ENCODE measurements at regions not wholly inside any gene's neighbourhood (a gene's known extent, or its start where the extent isn't known, plus 50 kb on each side); places are given as distances from the start of the nearest gene placed in this dataset.
"Not testable (repeated sequence)": the region's sequence is repeated elsewhere in the genome, so short reads cannot be mapped to it uniquely, and the experiment has no call there.

- DNase-seq (ENCODE audit: low read depth, low spot score) = no peak
These were observed 228.6 kb downstream of the ZNF621 start for GRCh38 chr3:40753291-40753770.

GRCh38 chr3:40753951-40754350 is 229.2 kb downstream of the ZNF621 start:
- DNase-seq (ENCODE audit: low read depth, low spot score) = no peak

GRCh38 chr3:40754994-40755393 is 230.2 kb downstream of the ZNF621 start:
- DNase-seq (ENCODE audit: low read depth, low spot score) = no peak

GRCh38 chr3:40756500-40756899 is 231.7 kb downstream of the ZNF621 start:
- no peak for DNase-seq (ENCODE audit: low read depth, low spot score)

GRCh38 chr3:40762771-40763170 is 238.0 kb downstream of the ZNF621 start:
- not testable (repeated sequence) for DNase-seq (ENCODE audit: low read depth, low spot score)

GRCh38 chr3:40763807-40764206 is 239.0 kb downstream of the ZNF621 start:
- DNase-seq (ENCODE audit: low read depth, low spot score) = no peak

- no peak for DNase-seq (ENCODE audit: low read depth, low spot score)
These were observed 240.0 kb downstream of the ZNF621 start for GRCh38 chr3:40764747-40765146.

- DNase-seq (ENCODE audit: low read depth, low spot score) = no peak
These were observed 241.1 kb downstream of the ZNF621 start for GRCh38 chr3:40765884-40766283.

GRCh38 chr3:40766396-40766795 is 241.6 kb downstream of the ZNF621 start:
- DNase-seq (ENCODE audit: low read depth, low spot score) = no peak

GRCh38 chr3:40768046-40768445 is 243.3 kb downstream of the ZNF621 start:
- peak; percentile 24 for DNase-seq (ENCODE audit: low read depth, low spot score)

GRCh38 chr3:40768536-40768935 is 243.8 kb downstream of the ZNF621 start:
- peak; percentile 20 for DNase-seq (ENCODE audit: low read depth, low spot score)

GRCh38 chr3:40770061-40770460 is 245.3 kb downstream of the ZNF621 start:
- no peak for DNase-seq (ENCODE audit: low read depth, low spot score)

GRCh38 chr3:40771112-40771511 is 246.4 kb downstream of the ZNF621 start:
- no peak for DNase-seq (ENCODE audit: low read depth, low spot score)

GRCh38 chr3:40779039-40779438 is 254.3 kb downstream of the ZNF621 start:
- DNase-seq (ENCODE audit: low read depth, low spot score) = no peak

GRCh38 chr3:40780291-40780924 is 255.6 kb downstream of the ZNF621 start:
- peak; percentile 83 for DNase-seq (ENCODE audit: low read depth, low spot score)

GRCh38 chr3:40780925-40781406 is 256.2 kb downstream of the ZNF621 start:
- DNase-seq (ENCODE audit: low read depth, low spot score) = peak; percentile 89

GRCh38 chr3:40782111-40782721 is 257.5 kb downstream of the ZNF621 start:
- peak; percentile 20 for DNase-seq (ENCODE audit: low read depth, low spot score)

GRCh38 chr3:40790746-40791145 is 266.0 kb downstream of the ZNF621 start:
- no peak for DNase-seq (ENCODE audit: low read depth, low spot score)

GRCh38 chr3:40793730-40794129 is 269.0 kb downstream of the ZNF621 start:
- DNase-seq (ENCODE audit: low read depth, low spot score) = no peak

GRCh38 chr3:40800343-40800742 is 275.6 kb downstream of the ZNF621 start:
- peak; percentile 19 for DNase-seq (ENCODE audit: low read depth, low spot score)

GRCh38 chr3:40801284-40801741 is 276.6 kb downstream of the ZNF621 start:
- DNase-seq (ENCODE audit: low read depth, low spot score) = no peak

GRCh38 chr3:40803311-40803710 is 278.6 kb downstream of the ZNF621 start:
- no peak for DNase-seq (ENCODE audit: low read depth, low spot score)

- DNase-seq (ENCODE audit: low read depth, low spot score) = no peak
These were observed 280.7 kb downstream of the ZNF621 start for GRCh38 chr3:40805456-40805855.

Data from ELF-1 (cell line).